ENCODE measurements at regions not wholly inside any gene's neighbourhood (a gene's known extent, or its start where the extent isn't known, plus 50 kb on each side); places are given as distances from the start of the nearest gene placed in this dataset.
A peak's percentile ranks its signal among the peaks of the same experiment; 100 is the strongest.
"Not testable (repeated sequence)": the region's sequence is repeated elsewhere in the genome, so short reads cannot be mapped to it uniquely, and the experiment has no call there.

DNA sequence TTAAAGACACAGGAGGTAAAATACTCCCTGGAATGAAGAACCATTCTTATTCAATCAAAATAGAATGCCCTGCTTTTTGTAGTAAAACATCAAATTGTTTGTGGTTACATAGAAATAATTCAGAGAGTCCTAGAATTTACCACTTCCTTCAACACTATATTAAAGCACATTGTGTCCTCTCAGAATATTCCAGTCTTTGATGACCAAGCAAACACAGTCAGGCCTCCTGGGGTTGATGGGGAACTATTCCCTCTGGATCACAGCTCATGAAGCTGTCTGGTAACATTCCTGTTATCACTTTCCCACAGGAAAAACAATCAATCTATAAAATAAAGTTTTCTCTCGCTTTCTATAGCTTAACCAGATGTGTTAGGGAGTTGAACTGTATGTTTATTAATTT is 389.3 kb downstream of the KCNA4 start:
- H3K4me3 ChIP-seq (ENCODE audit: low read depth, low read length): no peak overlapping the region
- no peak for DNase-seq (ENCODE audit: low read depth)
- TF ChIP-seq, protein P1, sequence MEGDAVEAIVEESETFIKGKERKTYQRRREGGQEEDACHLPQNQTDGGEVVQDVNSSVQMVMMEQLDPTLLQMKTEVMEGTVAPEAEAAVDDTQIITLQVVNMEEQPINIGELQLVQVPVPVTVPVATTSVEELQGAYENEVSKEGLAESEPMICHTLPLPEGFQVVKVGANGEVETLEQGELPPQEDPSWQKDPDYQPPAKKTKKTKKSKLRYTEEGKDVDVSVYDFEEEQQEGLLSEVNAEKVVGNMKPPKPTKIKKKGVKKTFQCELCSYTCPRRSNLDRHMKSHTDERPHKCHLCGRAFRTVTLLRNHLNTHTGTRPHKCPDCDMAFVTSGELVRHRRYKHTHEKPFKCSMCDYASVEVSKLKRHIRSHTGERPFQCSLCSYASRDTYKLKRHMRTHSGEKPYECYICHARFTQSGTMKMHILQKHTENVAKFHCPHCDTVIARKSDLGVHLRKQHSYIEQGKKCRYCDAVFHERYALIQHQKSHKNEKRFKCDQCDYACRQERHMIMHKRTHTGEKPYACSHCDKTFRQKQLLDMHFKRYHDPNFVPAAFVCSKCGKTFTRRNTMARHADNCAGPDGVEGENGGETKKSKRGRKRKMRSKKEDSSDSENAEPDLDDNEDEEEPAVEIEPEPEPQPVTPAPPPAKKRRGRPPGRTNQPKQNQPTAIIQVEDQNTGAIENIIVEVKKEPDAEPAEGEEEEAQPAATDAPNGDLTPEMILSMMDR (conservative IDR thresholded peaks at IDR 0.05; ENCODE audit: low read depth, low read length): no peak

DNA sequence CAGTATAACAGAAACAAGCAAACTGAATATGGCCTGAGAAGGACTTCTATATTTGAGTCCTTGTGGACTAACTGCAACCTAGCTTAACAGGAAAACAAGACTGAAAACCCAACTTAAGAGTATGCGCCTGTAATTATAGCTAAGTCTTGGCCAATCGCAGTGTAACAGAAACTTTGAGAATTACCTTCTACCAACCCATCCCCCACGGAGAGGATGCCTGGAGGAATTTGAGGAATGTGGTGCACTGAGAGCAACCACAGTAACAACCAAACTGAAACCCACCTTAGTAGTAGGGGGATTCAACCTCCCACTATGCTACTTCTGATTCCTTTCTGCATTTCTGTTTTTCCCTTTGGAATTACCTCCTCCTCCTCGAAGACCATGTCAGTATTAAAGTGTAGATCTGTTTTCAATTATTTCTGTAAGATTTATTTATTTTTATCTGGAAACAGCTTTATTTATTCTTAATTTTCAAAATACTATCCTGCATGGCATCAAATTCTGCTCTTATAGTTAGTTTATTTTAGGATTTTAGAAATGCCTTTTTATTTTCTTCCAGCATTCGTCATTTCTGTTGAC is 393.6 kb downstream of the KCNA4 start:
- no peak for DNase-seq (ENCODE audit: low read depth)
- H3K4me3 ChIP-seq (ENCODE audit: low read depth, low read length): no peak overlapping the region
- TF ChIP-seq, protein P1 (conservative IDR thresholded peaks at IDR 0.05; ENCODE audit: low read depth, low read length): no peak

DNA sequence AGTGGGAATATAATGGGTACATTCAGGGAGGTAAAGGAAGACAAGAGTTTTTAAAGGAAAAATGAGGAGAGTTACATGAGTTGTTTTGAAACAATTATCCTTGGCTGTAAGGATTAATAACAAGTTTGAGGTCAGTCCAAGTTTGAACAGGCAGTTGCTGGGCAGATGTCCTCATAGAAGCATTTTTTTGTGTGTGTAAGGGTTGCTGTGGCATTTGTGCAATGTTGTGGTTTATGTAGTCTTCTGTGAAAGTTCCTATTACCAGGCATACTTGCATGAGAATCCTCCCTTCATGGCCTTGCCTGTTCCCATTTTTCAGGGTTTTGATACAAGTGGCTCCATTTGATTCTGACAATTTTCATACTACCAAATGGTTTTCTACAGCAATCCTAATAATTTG is 400.2 kb downstream of the KCNA4 start:
- peak; percentile 48 for DNase-seq (ENCODE audit: low read depth)
- H3K4me3 ChIP-seq (ENCODE audit: low read depth, low read length): no peak overlapping the region

DNA sequence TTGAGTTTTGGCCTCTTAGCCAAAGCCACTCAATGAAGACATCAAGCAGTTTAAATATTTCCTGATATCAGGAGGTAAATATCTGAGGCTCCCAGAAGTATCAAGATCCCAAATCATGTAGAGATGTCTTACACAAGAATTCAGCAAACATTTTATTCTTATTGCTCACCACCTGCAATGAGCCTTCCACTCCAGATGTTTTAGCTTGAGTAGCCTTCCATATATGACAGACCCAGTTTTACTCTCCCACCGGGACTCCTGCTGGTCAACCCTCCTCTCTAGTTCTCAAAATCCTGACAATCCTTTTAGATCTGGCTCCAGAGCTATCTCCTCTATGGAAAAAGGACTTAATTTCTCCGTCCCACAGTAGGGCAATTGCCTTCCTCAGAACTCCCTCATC is 404.4 kb downstream of the KCNA4 start:
- DNase-seq (ENCODE audit: low read depth): no peak
- TF ChIP-seq, protein P1 (conservative IDR thresholded peaks at IDR 0.05; ENCODE audit: low read depth, low read length): no peak
- H3K4me3 ChIP-seq (ENCODE audit: low read depth, low read length): no peak overlapping the region

More for the DNA sequence above, 400.2 kb downstream of the KCNA4 start:
- TF ChIP-seq, protein P1 (conservative IDR thresholded peaks at IDR 0.05; ENCODE audit: low read depth, low read length): no peak

DNA sequence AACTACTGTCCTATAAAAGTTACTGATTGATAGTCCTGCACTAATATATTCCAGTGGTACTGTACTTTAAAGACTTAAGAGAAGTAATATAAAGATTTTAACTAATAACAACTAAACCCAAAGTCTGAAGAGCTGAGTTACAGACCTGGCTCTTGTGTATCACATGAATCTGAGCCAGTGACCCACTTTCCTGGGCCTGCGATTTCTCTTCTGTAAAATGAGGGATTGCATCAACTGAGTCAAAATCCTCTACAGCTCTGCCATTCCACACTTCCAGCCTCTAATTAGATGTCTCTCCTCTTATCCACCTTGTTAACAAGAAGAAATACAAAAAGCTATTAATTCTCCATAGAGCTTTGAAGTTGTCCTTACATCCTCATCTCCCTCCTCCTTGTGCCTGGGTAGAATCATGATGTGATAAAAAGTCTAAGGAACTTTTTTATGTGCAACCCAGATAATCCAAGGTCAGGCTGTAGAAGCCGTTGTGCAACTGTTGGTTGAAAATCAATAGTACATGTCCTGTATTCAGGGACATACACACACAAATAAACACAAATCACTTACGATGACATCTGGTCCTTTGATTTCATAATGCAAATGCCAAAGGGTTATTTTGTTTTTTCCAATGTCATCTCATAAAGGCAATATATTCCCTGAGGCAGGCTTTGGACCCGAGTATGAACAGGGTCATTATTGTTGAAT is 410.3 kb downstream of the KCNA4 start:
- no peak overlapping the region for H3K4me3 ChIP-seq (ENCODE audit: low read depth, low read length)
- no peak for DNase-seq (ENCODE audit: low read depth)
- TF ChIP-seq, protein P1 (conservative IDR thresholded peaks at IDR 0.05; ENCODE audit: low read depth, low read length): no peak

DNA sequence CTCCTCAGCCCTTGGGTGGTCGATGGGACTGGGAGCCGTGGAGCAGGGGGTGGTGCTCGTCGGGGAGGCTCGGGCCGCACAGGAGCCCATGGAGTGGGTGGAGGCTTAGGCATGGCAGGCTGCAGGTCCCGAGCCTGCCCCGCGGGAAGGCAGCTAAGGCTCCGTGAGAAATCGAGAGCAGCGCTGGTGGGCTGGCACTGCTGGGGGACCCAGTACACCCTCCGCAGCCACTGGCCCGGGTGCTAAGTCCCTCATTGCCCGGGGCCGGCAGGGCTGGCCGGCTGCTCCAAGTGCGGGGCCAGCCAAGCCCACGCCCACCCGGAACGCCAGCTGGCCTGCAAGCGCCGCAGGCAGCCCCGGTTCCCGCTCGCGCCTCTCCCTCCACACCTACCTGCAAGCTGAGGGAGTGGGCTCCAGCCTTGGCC is 416.7 kb downstream of the KCNA4 start:
- H3K4me3 ChIP-seq (ENCODE audit: low read depth, low read length); DNase-seq (ENCODE audit: low read depth): not testable (repeated sequence)

DNA sequence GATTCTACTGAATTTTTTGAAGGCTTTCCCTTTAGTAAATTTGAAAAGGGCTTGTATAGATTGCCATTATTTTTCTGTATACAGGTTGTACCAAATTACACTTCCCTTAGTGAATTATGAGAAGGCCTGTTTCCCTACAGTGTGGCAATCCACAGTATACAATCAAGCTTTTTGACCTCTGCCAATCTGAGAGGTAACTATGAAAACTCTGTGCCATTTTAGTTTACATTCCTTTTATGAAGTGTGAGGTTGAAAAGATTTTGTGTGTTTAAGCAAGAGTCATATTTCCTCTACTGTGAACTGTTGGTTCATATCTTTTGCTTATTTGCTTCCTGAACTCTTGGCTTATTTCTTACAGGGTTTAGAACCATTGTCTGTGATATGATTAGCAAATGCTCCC is 432.5 kb downstream of the KCNA4 start:
- TF ChIP-seq, protein P1 (conservative IDR thresholded peaks at IDR 0.05; ENCODE audit: low read depth, low read length): no peak
- no peak for DNase-seq (ENCODE audit: low read depth)
- no peak overlapping the region for H3K4me3 ChIP-seq (ENCODE audit: low read depth, low read length)

Measured in choroid plexus epithelial cell (primary cell).